HG02885 (cell line): ENCODE measurements at regions not wholly inside any gene's neighbourhood (a gene's known extent, or its start where the extent isn't known, plus 50 kb on each side); places are given as distances from the start of the nearest gene placed in this dataset.

Experiments
- ATAC-seq: cut with Tn5 transposase; IDR thresholded peaks from one replicate; pipeline ENCODE4 v1.9.1; 2021; ENCODE audit warnings: mild to moderate bottlenecking; ENCODE audit not compliant: unreplicated experiment, poor library complexity

DNA sequence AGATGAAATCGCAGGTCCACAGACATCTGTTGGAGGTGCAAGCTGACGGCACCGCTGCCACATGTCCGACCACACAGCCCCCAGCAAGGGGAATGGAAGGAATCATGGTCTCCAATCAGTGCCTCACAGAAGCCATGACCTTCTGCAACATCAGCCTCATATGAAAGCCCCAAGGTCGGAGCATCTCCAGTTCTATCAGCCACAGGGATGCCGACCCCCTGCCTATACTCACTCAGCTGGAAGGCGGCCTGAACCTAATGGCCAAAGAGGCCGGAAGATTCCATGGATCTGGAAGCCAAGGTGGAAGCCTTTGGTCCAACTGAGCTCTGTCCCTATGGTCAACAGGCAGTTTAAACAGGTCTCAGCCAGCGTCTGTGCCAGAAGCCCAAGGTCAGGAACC lies 278.8 kb downstream of the TNS1 start:
- no peak for ATAC-seq

DNA sequence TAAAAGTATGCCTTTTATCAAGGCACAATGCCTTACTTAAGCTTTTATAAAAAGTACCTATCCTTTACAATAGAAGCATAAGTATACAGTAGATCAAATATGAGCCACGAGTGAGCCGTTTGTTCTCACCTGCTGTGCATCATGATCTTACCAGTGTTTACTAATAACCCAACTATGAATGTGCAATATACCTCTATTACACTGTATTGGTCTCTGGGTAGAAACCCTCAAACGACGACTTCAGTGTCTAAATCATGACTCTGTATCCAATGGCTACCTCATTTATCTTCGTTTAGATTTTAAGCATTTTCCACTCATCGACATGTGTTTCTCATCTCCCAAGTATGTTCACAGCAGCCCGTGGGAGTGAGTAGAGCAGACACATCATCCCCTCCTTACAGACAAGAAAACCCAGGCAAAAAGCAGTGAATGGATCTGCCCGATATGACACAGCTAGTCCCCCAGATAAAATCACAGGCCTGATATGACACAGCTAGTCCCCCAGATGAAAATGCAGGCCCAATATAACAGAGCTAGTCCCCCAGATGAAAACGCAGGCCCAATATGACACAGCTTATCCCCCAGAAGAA lies 279.8 kb downstream of the TNS1 start:
- ATAC-seq: no peak

DNA sequence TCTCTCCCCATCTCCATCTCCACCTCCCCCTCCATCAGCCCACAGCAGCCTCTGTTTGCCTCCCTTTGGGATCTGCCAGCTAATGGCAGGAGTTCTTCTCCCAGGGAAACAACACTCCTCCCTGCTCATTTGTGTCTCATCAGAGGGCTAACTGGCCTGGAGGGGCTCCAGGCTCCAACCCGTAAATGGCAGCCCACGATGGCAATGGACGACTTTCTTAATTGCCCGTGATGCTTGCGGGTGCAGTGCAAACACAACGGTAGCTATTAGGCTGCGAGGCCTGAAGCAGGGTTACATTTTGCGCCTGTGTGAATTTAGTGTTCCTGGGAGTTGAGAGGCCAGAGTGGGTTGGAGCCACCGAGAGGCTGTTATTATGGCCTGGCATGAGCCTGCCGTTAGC lies 285.1 kb downstream of the TNS1 start:
- no peak for ATAC-seq

DNA sequence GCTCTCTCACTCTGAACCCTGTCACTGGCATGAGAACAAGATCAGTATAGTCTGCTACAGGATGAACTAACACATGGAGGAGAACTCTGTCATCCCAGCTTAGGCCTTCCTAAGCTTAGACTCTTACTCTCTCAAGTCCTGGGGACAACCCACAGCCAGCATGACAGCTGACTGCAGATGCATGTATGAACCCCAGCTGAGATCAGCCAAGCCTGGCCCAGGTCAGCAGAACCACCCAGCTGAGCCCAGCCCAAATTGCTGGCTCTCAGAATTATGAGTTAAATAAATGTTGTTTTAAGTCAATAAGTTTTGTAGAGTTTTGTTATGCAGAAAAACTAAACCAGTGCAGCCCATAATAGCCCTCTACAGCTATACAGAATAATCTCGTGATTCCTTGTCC lies 287.3 kb downstream of the TNS1 start:
- ATAC-seq: no peak

DNA sequence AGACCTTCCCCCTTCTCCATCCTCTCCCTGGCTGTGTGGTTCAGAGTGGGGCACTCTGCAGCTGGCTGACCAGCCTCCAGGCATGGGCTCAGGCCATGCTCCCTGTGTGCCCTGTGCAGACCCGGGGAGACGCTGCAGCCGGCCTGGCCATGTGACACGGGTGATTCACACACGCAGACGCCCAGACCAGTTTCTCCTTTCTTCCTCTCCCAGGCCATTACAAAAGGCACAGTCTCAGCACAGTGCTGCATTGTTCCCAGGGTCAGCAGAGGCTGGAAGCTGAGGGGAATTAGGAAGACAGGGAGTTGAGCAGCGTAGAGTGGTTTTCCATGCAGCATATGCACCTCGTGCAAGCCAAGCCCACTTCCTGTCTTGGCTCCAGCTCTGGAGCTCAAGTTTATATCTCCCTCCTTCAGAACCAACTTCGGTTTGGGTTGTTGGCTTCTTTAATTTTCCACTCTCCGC lies 288.5 kb downstream of the TNS1 start:
- ATAC-seq: no peak

DNA sequence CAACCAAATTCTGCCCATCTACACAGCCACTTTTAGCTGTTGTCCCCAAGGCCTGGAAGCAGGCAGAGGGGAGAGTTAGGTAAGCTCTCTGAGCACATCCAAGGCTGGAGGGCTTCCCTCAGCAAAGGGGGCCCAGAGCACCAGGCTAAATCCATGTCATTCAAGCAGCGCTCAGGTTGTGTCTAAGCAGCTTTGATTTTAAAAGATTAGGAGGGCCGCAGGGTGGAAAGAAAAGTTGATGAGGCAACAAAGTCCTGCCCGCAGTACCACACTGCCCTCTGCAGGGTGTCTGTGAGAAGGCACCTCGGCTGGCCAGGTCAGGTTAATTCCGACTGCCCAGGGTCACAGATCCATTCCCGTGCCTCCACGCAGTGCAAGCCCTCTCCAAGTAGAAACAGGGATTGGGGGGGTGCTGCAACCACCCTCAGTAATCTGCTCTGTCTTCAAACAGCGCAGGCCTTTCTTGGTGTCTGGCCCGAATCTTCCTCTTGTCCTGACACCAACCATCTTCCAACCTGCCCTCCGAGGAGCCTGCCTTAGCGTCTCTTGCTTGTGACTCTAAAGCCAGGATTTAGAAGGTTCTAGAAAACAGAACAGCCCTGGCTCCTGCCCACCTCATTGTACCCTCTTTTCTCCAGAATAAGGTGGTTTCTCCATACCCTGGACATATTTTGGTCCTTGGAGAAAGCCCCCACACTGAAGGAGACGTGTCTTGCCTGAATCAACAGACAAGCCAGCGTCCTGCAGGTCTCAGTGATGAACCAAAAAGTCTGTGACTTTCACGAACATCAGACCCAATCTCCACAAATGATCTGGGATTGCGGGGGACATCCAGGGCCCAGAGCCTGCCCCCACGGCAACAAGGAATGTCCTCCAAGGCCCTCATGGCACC lies 289.2 kb downstream of the TNS1 start:
- peak; percentile 64 for ATAC-seq

DNA sequence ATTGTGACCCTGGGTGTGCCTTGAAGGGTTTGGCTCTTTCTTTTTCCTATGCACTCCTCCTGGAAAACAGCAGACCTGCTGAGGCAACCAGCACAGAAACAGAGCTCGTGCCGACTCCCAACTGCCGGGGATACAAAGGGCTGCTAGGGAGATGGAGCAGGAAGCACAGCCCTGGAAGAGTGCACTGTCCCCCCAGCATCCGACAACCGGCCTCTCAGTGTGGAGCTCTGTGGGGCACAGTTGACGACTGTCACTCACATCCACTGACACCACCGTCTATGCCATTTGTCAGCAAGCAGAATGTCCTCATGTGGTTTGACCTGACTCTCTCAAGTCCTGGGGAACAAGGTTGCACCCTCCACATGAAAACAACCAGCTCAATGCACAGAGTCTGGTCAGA lies 290.4 kb downstream of the TNS1 start:
- no peak for ATAC-seq

DNA sequence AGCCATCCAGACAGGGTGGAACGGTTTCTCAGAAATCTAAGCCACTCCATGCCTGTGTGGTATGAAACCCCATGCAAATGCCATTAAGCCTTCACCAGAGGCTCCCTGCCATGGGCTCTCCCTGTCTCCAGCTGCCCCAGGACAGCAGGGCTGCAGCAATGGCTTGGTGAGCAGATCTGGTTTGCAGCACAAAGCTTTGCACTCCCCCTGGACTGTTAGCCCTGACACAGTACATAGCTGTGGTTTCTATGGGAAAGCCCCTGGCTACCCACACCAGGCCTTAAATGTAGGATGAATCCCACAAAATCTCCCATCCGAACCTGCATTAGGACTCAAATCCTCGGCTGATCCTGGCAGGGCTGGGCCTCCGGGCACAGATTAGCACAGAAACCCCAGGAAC lies 291.6 kb downstream of the TNS1 start:
- no peak for ATAC-seq

DNA sequence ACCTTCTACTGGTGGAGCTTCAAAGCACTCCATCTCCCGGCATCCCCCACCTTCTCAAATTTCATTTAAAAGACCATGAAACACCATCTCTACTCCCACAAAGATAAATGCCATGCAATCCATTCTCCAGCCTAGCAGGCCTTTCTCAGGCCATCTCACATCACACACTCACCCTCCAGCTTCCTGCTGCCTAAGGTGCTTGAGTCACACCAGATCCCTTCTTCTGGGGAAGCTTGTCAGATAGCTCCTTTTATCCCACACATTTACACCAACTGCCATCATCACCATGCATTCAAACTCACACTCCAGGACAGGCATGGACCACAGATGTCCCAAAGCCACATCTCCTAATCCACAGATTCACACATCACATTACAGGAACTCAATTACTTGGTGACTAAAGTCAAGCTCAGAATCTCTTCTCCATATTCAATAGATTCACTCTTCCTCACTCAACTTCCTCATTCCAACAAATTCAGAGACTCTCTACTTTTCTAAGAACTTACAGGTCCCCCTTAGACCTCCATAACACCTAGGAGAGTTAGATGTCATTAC lies 292.5 kb downstream of the TNS1 start:
- no peak for ATAC-seq

DNA sequence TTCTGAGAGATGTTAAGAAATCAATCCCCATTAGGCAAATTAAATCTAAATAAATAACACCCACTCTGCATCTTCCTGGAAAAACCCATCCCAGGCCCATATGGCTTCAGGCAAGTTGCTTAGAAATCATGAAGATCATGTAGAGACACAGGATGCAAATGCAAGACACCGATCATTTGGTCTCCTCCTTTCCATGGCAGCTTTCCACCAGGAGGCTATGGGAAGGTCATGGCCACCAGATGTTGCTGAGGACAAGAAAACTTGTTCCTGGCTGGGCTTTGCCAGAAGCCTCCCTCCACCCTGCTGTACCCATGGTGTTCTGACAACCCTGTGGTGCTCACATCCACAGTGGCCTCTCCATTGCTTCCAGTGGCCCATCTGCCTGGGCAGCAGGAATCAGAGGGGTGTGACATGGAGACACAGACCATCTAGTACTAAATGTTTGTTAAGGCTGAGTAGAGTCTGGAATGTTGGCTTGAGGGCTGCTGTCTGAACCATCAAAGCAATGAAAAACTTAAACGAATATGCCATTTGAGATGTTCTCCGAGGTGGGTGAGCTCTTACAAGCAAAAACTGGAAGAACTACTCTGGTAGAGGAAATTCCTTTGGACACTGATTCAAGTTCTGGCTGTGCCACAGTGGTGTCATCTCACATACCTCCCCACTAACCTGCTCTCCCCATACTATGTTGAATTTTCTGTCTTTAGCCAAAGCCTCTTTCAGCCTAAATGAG lies 293.2 kb downstream of the TNS1 start:
- no peak for ATAC-seq

DNA sequence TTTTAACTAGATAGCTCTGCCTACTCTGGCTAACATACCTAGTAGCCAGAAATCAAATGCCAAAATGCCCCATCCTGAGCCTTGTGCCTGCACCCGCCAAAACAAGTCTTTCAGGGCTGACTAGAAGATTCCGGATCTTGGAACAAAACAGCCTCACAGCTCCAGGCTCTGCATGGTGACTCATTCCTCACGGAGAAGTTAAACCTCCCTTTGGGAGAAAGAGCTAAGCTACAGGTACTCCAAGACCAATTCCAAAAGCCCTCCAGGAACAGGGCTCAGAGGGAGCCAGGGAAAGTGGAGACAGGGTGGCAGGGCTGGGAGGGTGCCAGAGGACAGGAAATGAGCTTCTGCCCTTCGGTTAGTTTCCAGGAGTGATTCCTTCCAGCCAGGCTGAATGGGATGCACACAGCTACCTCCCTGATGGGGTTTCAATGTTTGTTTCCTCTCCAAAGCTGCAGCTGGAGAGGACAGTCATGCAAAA lies 295.6 kb downstream of the TNS1 start:
- no peak for ATAC-seq

DNA sequence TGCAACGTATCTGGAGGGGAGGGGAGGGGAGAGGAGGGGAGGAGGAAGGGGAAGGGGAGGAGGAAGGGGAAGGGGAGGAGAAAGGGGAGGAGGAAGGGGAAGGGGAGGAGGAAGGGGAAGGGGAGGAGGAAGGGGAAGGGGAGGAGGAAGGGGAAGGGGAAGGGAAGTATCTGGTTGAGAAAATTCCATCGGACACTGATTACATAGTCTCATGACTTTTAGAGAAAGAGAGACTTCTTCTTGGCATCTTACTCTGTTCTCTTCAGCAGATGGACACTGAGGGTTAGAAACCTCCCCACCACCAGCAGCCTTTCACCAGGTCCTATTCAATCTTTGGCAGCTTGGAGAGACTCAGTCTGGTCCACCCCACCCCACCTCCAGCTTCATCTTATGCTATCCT lies 296.3 kb downstream of the TNS1 start:
- no peak for ATAC-seq

DNA sequence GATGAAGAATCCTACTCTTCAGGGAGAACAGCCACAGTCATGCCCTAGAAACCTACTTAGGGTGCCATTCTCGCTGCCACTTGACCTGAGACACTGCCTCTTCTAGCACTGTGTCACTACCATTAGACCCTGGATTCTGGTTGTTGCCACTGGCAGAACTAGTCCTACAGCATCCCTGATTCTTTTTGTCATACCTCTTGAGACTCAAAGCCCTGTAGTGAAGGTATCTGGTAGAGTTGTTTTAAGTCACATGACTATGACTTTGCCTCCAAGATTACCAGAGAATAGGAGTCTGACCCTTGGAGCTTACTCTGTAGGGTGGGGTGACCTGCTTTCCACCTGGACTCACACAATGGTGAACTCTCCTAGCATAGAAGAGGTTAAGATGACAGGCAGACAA lies 296.7 kb downstream of the TNS1 start:
- no peak for ATAC-seq

DNA sequence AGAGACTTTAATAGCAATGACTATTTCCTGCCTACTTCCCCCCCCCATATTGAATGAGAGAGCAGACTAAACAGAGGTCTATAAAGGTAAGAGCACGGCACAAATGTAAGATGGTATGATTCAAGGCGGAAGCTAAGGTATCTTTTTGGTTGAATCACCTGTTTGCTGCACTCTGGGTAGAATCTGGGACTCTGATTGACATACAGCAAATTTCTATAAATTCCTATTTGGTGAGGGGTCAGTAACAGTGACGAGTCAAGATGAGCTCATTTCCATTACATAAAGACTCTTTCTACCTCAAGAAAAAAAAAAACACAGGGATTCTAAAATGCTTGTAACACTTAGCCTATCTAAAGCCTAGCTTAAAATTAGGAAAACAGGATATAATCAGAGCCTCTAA lies 297.3 kb downstream of the TNS1 start:
- no peak for ATAC-seq

DNA sequence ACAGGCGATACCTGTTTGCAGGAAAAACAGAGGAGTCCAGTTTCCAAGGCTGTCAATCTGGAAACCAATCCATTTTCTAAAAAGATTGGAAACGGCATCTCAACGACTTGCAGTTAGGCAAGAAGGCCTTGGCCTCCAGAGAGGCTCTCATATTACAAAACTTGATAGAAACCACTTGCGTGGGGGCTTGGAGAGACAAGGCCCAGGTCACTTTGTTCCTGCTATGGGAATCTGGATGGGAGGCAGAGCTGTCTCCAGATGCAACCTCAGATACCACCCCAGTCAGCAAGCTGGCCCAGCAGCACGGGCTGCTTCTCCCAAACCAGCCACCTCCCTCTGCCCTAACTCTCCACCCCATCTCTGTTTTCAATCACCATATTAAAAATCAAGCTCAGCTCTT lies 298.8 kb downstream of the TNS1 start:
- no peak for ATAC-seq

DNA sequence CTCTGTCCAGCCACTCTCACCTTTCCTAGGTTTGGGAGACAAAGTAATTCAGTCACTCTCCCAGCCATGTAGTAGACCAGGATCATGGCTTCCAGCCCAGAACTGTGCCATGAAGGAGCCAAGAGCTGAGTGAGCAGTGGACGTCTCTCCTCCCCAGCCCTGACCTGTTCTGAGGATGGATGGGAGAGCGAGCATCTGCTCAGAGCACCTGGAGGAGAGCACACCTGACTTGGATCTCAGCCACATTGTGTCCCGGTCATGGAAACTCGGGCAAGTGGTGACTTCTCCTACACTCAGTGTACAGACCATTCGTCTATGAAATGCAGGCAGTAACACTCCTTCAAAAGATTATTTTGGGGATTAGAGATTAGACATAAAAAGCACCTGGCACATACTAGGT lies 299.7 kb downstream of the TNS1 start:
- ATAC-seq: no peak

DNA sequence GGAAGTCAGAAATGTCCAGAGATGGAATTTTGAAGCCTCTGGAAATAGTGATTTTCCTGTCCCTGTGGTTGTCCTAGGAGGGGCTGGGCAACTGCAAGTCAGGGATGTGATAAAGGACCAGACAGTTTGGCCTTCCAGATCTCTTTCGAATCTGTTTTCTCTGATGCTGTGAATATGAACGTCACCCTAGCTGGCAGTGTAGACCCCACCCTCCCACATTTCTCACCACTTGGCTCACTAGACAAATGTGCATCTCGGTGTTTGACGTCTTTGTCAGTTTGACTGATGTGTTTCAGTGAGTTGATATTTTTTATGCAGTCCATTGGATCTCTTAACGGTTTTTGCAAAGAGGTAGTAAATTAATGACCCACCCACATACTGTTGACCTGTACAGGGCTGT lies 301.2 kb downstream of the TNS1 start:
- ATAC-seq: no peak

DNA sequence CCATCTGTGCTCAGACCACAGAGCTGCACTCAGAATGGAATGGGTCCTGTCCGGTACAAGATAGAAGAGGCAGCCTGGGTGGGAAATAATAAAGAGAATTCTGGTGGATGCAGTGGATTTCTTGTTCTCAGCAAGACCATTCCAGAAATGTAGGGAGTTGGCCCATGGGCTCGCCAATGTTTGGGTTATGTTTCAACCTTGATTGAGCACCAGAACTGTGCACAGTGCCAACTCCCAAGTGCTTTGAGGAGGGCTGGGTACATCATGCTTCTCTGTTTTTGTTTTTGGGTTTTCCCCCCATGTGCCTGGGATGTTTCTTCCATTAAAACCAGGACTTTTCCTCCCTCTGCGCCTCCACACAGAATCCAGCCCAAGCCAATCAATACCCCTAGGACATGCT lies 304.1 kb downstream of the TNS1 start:
- ATAC-seq: no peak

DNA sequence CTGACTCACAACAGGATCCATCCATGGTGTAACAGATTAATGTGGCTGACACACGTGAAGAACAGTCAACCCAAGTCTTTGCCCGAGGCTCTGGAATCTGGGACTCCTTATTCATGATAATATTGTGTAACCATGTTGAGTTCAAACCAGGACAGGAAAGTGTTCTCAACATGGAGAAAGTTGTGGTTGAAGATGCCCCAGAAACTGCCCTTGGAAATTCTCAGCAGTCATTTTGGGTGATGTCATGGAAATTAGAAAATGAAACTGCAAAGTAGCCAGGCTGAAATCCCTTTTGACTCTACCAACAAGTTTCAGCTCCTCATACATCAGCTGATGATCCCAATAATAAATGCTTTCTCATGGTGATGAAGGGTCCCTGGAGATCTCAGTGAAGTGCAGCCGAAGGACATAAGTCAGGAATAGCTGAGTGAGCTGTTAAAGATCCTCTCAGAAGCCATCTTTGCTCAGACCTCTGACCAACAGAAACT lies 307.7 kb downstream of the TNS1 start:
- no peak for ATAC-seq

DNA sequence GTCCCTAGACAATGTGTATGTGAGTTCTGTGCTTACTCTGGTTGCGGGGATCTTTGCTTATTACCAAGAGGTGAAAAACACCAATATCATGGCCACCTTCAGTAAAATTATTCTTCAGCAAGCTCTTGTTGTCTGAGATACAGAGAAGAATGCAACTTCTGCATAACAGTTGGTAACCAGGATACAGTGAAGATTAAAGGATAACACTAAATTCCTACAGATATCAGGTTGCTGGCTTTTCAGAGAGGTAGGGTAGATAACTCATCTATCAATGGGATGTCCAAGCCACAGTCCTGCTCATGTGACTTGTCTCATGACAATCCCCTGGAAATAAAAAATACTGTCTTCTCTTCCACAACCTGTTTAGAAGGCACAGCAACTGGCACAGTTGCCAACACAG lies 308.5 kb downstream of the TNS1 start:
- no peak for ATAC-seq

DNA sequence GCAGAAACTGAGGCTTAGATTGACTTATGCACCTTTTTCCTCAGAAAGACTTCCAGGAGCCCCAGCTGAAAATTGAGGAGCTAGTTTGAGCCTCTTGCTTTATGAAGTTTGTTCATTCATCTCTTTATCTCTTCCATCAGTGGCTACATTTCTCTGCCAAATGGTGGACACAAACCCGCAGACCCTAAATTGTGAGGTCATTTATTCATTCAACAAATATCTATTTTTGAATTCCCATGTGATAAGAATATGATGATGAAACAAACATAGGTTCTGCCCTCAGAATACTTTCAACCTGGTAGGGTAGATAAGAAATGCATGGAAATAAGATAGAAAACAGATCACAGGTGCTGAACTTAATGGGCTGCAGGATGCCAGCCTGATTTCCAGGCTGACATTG lies 309.4 kb downstream of the TNS1 start:
- no peak for ATAC-seq
